Body of pancreas (tissue), 4 donors: ENCODE measurements at regions not wholly inside any gene's neighbourhood (a gene's known extent, or its start where the extent isn't known, plus 50 kb on each side); places are given as distances from the start of the nearest gene placed in this dataset.

ENCODE experiments used
- ATAC-seq: fragments of 150-250 bp; one replicate; pipeline ENCODE4 v1.9.1; 2016
- DNase-seq, 4 donors: peaks; one replicate each; pipeline ENCODE4 v3.0.0-alpha.2; 2019
- H3K27ac ChIP-seq, 4 donors: fragments of 200-600 bp; sonication (generic); 1 replicate in 3 of 4; 2 replicates in 1 of 4; pipeline versions ENCODE4 v1.5.1 to v1.6.1; 2016 to 2019; ENCODE audit warnings: mild to moderate bottlenecking in 1 of 4, mixed read lengths in 1 of 4, moderate library complexity in 1 of 4
- H3K27me3 ChIP-seq, 2 donors: fragments of 200-600 bp; sonication (generic); one replicate each; pipeline ENCODE4 v1.6.0; 2016; ENCODE audit warnings: mild to moderate bottlenecking in 1 of 2
- H3K36me3 ChIP-seq, 2 donors: fragments of 200-600 bp; sonication (generic); replicated peaks in 1 of 2; 2 replicates each; pipeline ENCODE4 v1.5.1; 2016; ENCODE audit warnings: low read depth in 2 of 2; ENCODE audit not compliant: insufficient read depth in 1 of 2
- H3K4me1 ChIP-seq: fragments of 200-600 bp; sonication (generic); one replicate; pipeline ENCODE4 v1.6.0; 2016
- H3K4me3 ChIP-seq, 2 donors: fragments of 200-600 bp; sonication (generic); 1 replicate in 1 of 2; 2 replicates in 1 of 2; pipeline ENCODE4 v1.5.1; 2016 to 2019
- H3K9me3 ChIP-seq, 3 donors: fragments of 200-600 bp; sonication (generic); 1 replicate in 2 of 3; 2 replicates in 1 of 3; pipeline ENCODE4 v1.5.1; 2016
- POLR2A ChIP-seq, 3 donors: fragments of 450-650 bp; IDR thresholded peaks; one replicate each; pipeline ENCODE4 v1.6.1; 2016; ENCODE audit warnings: antibody characterized with exemption in 3 of 3, mild to moderate bottlenecking in 2 of 3
- WGBS, 2 donors: methylation state at CpG; one replicate each; pipeline ENCODE4 v1.1.5; 2017; 5-methylcytosine and 5-hydroxymethylcytosine counted together
- intact Hi-C: fragments of 100-400 bp; cut with DNase I; formaldehyde crosslinking; loops from one replicate; pipeline ENCODE4 v1.15.1; 2023
- TF ChIP-seq, protein P1 (sequence below), 7 experiments: fragments of 450-650 bp in 4 of 7; fragments of 200-600 bp in 3 of 7; sonication (generic) in 3 of 7; IDR thresholded peaks; one replicate each; pipeline ENCODE4 v1.5.1; 2016 to 2019; ENCODE audit warnings: antibody characterized with exemption in 7 of 7

DNA sequence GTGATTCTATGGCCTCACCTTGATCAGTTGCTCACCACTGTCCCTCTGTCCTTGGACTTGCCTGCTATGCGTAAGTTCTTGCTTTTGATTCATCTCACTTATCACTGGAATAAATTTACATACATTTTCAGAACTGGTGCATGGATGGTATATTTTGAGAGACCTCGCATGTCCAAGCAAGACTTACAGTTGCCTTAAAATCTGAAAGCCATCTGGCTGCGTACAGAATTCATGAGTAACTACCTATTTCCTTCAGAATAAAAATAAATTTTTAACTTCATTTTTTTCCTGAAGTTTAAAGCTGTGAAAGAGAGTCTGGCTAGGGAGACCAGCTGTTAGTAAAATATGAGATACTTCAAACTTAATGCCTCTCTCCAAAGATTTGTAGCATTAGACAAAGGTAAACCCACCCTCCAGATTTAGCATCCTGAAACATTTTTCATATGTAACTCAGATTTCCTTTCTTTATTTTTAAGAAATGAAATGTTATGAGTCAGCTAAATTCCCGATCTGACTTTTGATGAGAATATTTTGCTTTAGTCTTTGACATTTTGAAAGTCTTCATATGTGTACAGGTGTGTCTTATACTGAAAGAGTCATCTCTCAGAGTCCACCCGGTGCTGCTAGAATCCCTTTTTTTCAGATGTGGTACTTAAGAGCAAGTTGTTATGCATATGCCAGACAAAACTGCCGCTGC lies 136.4 kb upstream of the CELF2 start:
- H3K27me3 ChIP-seq: no peaks in the 10 kb centered on the region
- no peaks in the 10 kb centered on the region for H3K4me1 ChIP-seq
- DNase-seq (no peak), ATAC-seq (no peak)
- H3K4me3 ChIP-seq: no peak overlapping the region
- WGBS, 2 donors: 74 to 79% methylated on average over 6 of the region's 6 CpGs
- intact Hi-C loops: no loop called here
- no peak for TF ChIP-seq POLR2A (IDR thresholded peaks at IDR 0.05)
- TF ChIP-seq, protein P1, sequence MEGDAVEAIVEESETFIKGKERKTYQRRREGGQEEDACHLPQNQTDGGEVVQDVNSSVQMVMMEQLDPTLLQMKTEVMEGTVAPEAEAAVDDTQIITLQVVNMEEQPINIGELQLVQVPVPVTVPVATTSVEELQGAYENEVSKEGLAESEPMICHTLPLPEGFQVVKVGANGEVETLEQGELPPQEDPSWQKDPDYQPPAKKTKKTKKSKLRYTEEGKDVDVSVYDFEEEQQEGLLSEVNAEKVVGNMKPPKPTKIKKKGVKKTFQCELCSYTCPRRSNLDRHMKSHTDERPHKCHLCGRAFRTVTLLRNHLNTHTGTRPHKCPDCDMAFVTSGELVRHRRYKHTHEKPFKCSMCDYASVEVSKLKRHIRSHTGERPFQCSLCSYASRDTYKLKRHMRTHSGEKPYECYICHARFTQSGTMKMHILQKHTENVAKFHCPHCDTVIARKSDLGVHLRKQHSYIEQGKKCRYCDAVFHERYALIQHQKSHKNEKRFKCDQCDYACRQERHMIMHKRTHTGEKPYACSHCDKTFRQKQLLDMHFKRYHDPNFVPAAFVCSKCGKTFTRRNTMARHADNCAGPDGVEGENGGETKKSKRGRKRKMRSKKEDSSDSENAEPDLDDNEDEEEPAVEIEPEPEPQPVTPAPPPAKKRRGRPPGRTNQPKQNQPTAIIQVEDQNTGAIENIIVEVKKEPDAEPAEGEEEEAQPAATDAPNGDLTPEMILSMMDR (IDR thresholded peaks at IDR 0.05): no peak
- no peaks in the 10 kb centered on the region for H3K36me3 ChIP-seq
- no peak overlapping the region for H3K27ac ChIP-seq
- H3K9me3 ChIP-seq: no peaks in the 10 kb centered on the region

DNA sequence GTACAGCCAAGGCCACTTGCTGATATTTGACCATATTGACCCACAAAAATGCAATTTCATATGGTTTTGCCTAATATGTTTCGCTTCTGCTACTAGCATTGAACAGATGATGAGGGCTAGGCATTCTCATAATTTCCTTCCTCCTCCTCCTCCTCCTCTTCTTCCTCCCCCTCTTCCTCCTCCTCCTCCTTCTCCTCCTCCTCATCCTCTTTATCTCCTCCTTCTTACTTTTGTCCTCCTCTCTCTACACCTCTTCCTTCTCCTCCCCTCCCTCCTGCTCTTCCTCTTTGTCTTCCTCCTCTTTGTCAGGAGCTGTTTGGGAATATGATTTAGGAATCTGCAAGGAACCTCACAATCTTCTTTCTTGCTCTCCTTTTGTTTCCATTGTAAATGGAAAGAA lies 133.9 kb upstream of the CELF2 start:
- intact Hi-C loops: no loop called here
- ATAC-seq (no peak), DNase-seq (no peak)
- 76 to 80% methylated on average over 1 of the region's 1 CpG for WGBS, 2 donors
- no peak for TF ChIP-seq POLR2A (IDR thresholded peaks at IDR 0.05)
- TF ChIP-seq, protein P1 (IDR thresholded peaks at IDR 0.05): no peak
- H3K27ac ChIP-seq: no peak overlapping the region
- H3K4me3 ChIP-seq: no peak overlapping the region
- no peaks in the 10 kb centered on the region for H3K36me3 ChIP-seq
- H3K9me3 ChIP-seq: no peaks in the 10 kb centered on the region
- no peaks in the 10 kb centered on the region for H3K4me1 ChIP-seq
- H3K27me3 ChIP-seq: no peaks in the 10 kb centered on the region

DNA sequence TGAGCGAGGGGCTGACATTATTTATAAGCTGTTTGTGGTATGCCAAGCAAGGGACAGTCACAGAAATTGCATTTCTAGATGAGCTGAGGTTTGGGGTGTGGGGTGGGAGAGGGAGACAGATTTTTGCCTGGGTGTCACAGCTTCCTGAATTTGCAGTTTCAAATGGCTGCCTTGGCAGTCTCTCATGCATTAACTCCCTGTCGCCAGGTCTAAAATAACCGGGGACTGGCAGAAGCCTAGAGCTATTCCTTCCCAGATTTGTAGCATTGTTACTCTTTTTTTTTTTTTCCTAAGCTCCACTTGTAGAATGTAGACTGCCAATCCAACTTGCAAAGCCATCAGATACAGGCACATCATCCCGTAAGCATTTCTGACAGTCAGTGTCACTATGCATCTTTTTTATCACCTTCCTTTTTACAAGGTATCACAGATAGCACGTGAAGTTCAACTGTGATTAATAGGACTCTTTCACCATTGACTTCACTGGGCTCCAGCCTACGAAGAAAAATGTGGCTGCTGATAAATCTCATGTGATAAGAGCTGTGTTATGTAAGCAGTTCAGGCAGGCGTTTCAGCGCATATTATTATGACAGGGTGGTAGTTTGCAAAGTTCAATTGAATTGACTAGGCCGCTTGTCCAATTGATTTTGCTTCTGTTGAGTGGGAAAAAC lies 130.7 kb upstream of the CELF2 start:
- ATAC-seq: no peak
- WGBS, 2 donors: 22 to 29% methylated on average over 9 of the region's 9 CpGs
- TF ChIP-seq, protein P1 (IDR thresholded peaks at IDR 0.05): no peak
- no peak for TF ChIP-seq POLR2A (IDR thresholded peaks at IDR 0.05)
- peak in 1 of 4 donors; percentile 7 for DNase-seq
- no peak overlapping the region for H3K4me3 ChIP-seq
- H3K36me3 ChIP-seq: no peaks in the 10 kb centered on the region
- no peaks in the 10 kb centered on the region for H3K4me1 ChIP-seq
- H3K9me3 ChIP-seq: no peaks in the 10 kb centered on the region
- peaks cover 0 to 3% of the 10 kb centered on the region in 2 donors for H3K27me3 ChIP-seq
- no peak overlapping the region for H3K27ac ChIP-seq
- intact Hi-C loops: no loop called here

DNA sequence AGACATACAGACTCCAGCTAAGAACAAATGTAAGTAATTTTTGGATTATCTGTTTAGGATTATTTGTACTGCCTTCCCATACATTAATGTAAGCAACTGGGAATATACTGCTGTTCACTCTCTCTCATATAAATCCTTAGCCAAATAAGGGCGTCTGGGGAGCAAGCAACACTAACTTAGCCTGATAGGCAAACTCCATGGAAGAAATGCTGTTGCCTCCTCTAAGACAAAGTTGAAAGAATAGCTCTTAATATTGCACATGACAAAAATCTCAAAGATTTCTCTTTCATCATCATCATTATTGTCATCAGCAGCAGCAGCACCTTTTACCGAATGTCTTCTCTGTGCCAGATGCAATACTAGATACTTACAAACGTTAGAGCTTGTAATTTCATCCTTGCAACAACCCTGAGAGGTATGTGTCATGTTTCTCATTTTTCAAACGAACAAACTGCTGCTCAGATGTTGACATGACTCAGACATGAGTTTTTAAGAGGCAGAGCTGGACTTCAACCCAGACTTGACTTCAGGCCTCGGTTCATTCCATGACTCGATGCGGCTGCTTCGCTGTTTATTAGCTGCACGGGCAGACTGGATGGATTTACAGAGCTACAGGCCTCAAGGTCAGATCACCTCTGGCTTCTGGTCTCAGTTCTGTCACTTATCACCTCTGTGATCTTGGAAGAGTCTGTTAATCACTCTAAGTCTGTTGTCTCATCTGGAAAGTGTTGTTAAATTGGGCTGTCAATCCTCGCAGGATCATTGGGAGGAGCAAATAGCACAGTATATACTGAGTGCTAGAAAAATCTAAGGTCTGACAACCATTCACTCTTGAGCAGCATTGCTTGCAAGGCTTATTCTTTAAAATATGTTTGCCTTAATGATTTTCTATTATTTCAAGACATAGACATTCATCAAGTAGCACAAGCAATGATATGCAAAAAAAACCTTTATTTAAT lies 126.3 kb upstream of the CELF2 start:
- H3K4me1 ChIP-seq: no peaks in the 10 kb centered on the region
- ATAC-seq (no peak), DNase-seq (no peak)
- no peak overlapping the region for H3K27ac ChIP-seq
- H3K4me3 ChIP-seq: no peak overlapping the region
- H3K27me3 ChIP-seq: peaks cover 0 to 3% of the 10 kb centered on the region in 2 donors
- intact Hi-C loops: no loop called here
- 60 to 70% methylated on average over 10 of the region's 10 CpGs for WGBS, 2 donors
- no peaks in the 10 kb centered on the region for H3K9me3 ChIP-seq
- no peaks in the 10 kb centered on the region for H3K36me3 ChIP-seq
- TF ChIP-seq, protein P1 (IDR thresholded peaks at IDR 0.05): no peak
- TF ChIP-seq POLR2A (IDR thresholded peaks at IDR 0.05): no peak
